GM23248 (cell line): ENCODE measurements at regions not wholly inside any gene's neighbourhood (a gene's known extent, or its start where the extent isn't known, plus 50 kb on each side); places are given as distances from the start of the nearest gene placed in this dataset.

Experiments used
- DNase-seq: peaks from one replicate; pipeline ENCODE4 v3.0.0-alpha.2; 2015
- H2AFZ ChIP-seq: fragments of 200-600 bp; sonication (generic); 2 replicates; pipeline ENCODE4 v1.6.1; 2016; ENCODE audit warnings: antibody characterized with exemption
- H3F3A ChIP-seq: fragments of 200-600 bp; sonication (generic); 2 replicates; pipeline ENCODE4 v1.6.1; 2016; ENCODE audit warnings: mild to moderate bottlenecking, antibody characterized with exemption, mixed run types; ENCODE audit not compliant: insufficient read depth
- H3K27ac ChIP-seq: fragments of 200-600 bp; sonication (generic); 2 replicates; pipeline ENCODE4 v1.5.1; 2016; ENCODE audit warnings: mild to moderate bottlenecking
- H3K27me3 ChIP-seq: fragments of 200-600 bp; sonication (generic); replicated peaks from 2 replicates; pipeline ENCODE4 v1.6.1; 2016; ENCODE audit warnings: mild to moderate bottlenecking; ENCODE audit not compliant: insufficient read depth
- H3K36me3 ChIP-seq: fragments of 200-600 bp; sonication (generic); 2 replicates; pipeline ENCODE4 v1.6.1; 2016; ENCODE audit warnings: low read depth, mild to moderate bottlenecking
- H3K4me1 ChIP-seq: fragments of 200-600 bp; sonication (generic); 2 replicates; pipeline ENCODE4 v1.6.1; 2016; ENCODE audit warnings: mild to moderate bottlenecking; ENCODE audit not compliant: insufficient read depth
- H3K4me2 ChIP-seq: fragments of 200-600 bp; sonication (generic); one replicate; pipeline ENCODE4 v1.6.1; 2016; ENCODE audit warnings: mild to moderate bottlenecking; ENCODE audit not compliant: unreplicated experiment
- H3K4me3 ChIP-seq: fragments of 200-600 bp; sonication (generic); 2 replicates; pipeline ENCODE4 v1.5.1; 2016; ENCODE audit warnings: mild to moderate bottlenecking
- H3K79me2 ChIP-seq: fragments of 200-600 bp; sonication (generic); 2 replicates; pipeline ENCODE4 v1.6.1; 2016; ENCODE audit warnings: mild to moderate bottlenecking; ENCODE audit not compliant: insufficient read depth
- H3K9ac ChIP-seq: fragments of 200-600 bp; sonication (generic); 2 replicates; pipeline ENCODE4 v1.6.1; 2016; ENCODE audit warnings: mild to moderate bottlenecking
- H3K9me2 ChIP-seq: fragments of 200-600 bp; sonication (generic); 2 replicates; pipeline ENCODE4 v1.6.1; 2016; ENCODE audit warnings: mixed run types, mild to moderate bottlenecking, moderate library complexity; ENCODE audit not compliant: insufficient read depth
- H3K9me3 ChIP-seq: fragments of 200-600 bp; sonication (generic); one replicate; pipeline ENCODE4 v1.6.1; 2017; ENCODE audit warnings: low read depth
- H4K20me1 ChIP-seq: fragments of 200-600 bp; sonication (generic); 2 replicates; pipeline ENCODE4 v1.6.0; 2016; ENCODE audit not compliant: insufficient read depth
- EZH2 ChIP-seq: fragments of 200-600 bp; sonication (generic); IDR thresholded peaks from 2 replicates; pipeline ENCODE4 v1.6.1; 2018; ENCODE audit warnings: antibody characterized with exemption, mild to moderate bottlenecking; ENCODE audit not compliant: insufficient read depth, poor library complexity, severe bottlenecking
- EZH2phosphoT487 ChIP-seq: fragments of 200-600 bp; sonication (generic); IDR thresholded peaks from 2 replicates; pipeline ENCODE4 v1.6.1; 2018; ENCODE audit warnings: antibody characterized with exemption, moderate library complexity, mild to moderate bottlenecking, low read depth; ENCODE audit not compliant: insufficient read depth
- WGBS, 2 experiments: methylation state at CpG; one replicate each; pipeline ENCODE4 v1.1.6; 2015 to 2017; ENCODE audit warnings: low lambda C conversion rate in 2 of 2, low coverage in 1 of 2; ENCODE audit errors: missing lambda C conversion rate in 2 of 2; 5-methylcytosine and 5-hydroxymethylcytosine counted together
- in situ Hi-C: fragments of 300-500 bp; cut with MboI; formaldehyde crosslinking; loops from 2 replicates; pipeline ENCODE4 v1.15.0; 2020

- no peaks in the 10 kb centered on the region for H3K9me2 ChIP-seq
- H3F3A ChIP-seq: no peaks in the 10 kb centered on the region
- H3K27ac ChIP-seq: no peak overlapping the region
- H4K20me1 ChIP-seq: no peaks in the 10 kb centered on the region
- 13 to 17% methylated on average over 1 of the region's 1 CpG for WGBS, 2 experiments
- H3K9me3 ChIP-seq: no peaks in the 10 kb centered on the region
- H3K4me3 ChIP-seq: no peak overlapping the region
- H3K79me2 ChIP-seq: no peaks in the 10 kb centered on the region
- H3K9ac ChIP-seq: no peak overlapping the region
- no peaks in the 10 kb centered on the region for H3K36me3 ChIP-seq
- H3K4me2 ChIP-seq: no peak overlapping the region
- no peaks in the 10 kb centered on the region for H3K4me1 ChIP-seq
- no peak overlapping the region for H2AFZ ChIP-seq
- in situ Hi-C loops: loop anchor here (25.0 kb wide), 1 partner anchor 101 kb away; no protein-coding TSS in a partner anchor
- no peak for TF ChIP-seq EZH2phosphoT487
- no peak for TF ChIP-seq EZH2
- DNase-seq: no peak
- no peaks in the 10 kb centered on the region for H3K27me3 ChIP-seq
These were observed 208.1 kb downstream of the CAVIN4 start for GRCh38 chr9:100785946-100786345.

- H3K79me2 ChIP-seq: no peaks in the 10 kb centered on the region
- H3K9ac ChIP-seq: no peak overlapping the region
- no peaks in the 10 kb centered on the region for H3K36me3 ChIP-seq
- H3K4me1 ChIP-seq: no peaks in the 10 kb centered on the region
- no peak overlapping the region for H3K4me2 ChIP-seq
- no peaks in the 10 kb centered on the region for H3K9me2 ChIP-seq
- H3K27me3 ChIP-seq: no peaks in the 10 kb centered on the region
- H3F3A ChIP-seq: no peaks in the 10 kb centered on the region
- no peak for DNase-seq
- no peak for TF ChIP-seq EZH2phosphoT487
- no peak for TF ChIP-seq EZH2
- H3K4me3 ChIP-seq: no peak overlapping the region
- H3K9me3 ChIP-seq: no peaks in the 10 kb centered on the region
- no peaks in the 10 kb centered on the region for H4K20me1 ChIP-seq
- H3K27ac ChIP-seq: no peak overlapping the region
- H2AFZ ChIP-seq: no peak overlapping the region
- in situ Hi-C loops: loop anchor here (25.0 kb wide), 1 partner anchor 92 kb away; no protein-coding TSS in a partner anchor
- WGBS, 2 experiments: 27 to 38% methylated on average over 5 of the region's 5 CpGs
These were observed 216.9 kb downstream of the CAVIN4 start for GRCh38 chr9:100794738-100795269.

DNA sequence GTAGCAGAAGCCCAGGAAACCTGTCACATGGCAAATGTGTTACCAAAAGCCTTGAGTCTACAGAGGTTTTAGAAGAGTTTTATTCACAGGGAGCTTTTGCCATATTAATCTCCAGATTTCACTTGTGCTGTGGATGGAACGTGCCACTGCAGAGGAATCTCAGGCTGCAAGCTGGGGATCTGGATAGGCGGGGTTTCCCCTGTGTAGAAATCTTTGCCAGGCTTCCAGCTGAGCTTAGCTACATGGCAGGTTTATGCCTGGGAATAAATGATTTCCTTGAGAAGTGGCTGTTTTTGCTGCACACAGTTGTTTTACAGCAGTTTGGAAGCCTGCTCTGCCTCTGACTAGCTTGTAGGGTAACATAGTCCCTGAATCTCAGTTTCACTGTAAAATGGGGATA, 224.6 kb upstream of the PLPPR1 start:
- TF ChIP-seq EZH2phosphoT487 (no peak), EZH2 (no peak)
- DNase-seq: no peak
- in situ Hi-C loops: no loop called here

GRCh38 chr9:100811643-100812042, 216.9 kb upstream of the PLPPR1 start:
- Histone ChIP-seq H4K20me1 (no peaks in the 10 kb centered on the region), H3K79me2 (no peaks in the 10 kb centered on the region), H3F3A (no peaks in the 10 kb centered on the region), H3K9me3 (no peaks in the 10 kb centered on the region), H3K27ac (no peak overlapping the region), H3K36me3 (no peaks in the 10 kb centered on the region), H3K27me3 (no peaks in the 10 kb centered on the region), H3K4me1 (no peaks in the 10 kb centered on the region), H3K9ac (no peak overlapping the region), H2AFZ (no peak overlapping the region), H3K4me3 (no peak overlapping the region), H3K4me2 (no peak overlapping the region), H3K9me2 (no peaks in the 10 kb centered on the region)
- no peak for DNase-seq
- 34 to 36% methylated on average over 3 of the region's 3 CpGs for WGBS, 2 experiments
- TF ChIP-seq EZH2 (no peak), EZH2phosphoT487 (no peak)
- in situ Hi-C loops: no loop called here

More for the DNA sequence above, 224.6 kb upstream of the PLPPR1 start:
- Histone ChIP-seq H3K9me3 (no peaks in the 10 kb centered on the region), H3K4me2 (no peak overlapping the region), H4K20me1 (no peaks in the 10 kb centered on the region), H3K4me1 (no peaks in the 10 kb centered on the region), H2AFZ (no peak overlapping the region), H3K9me2 (no peaks in the 10 kb centered on the region), H3K27ac (no peak overlapping the region), H3K4me3 (no peak overlapping the region), H3K79me2 (no peaks in the 10 kb centered on the region), H3K9ac (no peak overlapping the region), H3K27me3 (no peaks in the 10 kb centered on the region), H3F3A (no peaks in the 10 kb centered on the region), H3K36me3 (no peaks in the 10 kb centered on the region)
- 0 to 6% methylated on average over 2 of the region's 2 CpGs for WGBS, 2 experiments

DNA sequence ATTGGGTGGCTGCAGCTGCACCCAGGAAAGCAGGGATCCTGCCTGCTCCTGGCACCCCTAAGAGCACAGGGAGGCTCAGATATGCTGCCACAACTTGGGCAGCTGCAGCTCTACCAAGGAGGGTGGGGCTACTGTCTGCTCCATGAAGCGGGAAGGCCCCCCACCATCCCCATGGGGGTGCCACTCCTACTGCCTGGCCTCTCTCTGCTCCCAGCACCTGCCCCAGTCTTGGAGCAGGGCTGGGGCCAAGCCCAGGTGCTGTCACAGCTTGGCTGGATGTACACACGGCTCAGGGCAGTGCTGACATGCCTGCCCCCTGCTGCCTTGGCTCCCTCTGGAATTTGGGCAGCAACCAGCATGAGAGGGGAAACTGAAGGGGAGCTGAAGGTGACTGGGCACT, 214.7 kb upstream of the PLPPR1 start:
- in situ Hi-C loops: no loop called here
- Histone ChIP-seq H2AFZ (no peak overlapping the region), H3K4me1 (no peaks in the 10 kb centered on the region), H3K27ac (no peak overlapping the region), H3F3A (no peaks in the 10 kb centered on the region), H3K79me2 (no peaks in the 10 kb centered on the region), H3K4me2 (no peak overlapping the region), H3K9ac (no peak overlapping the region), H3K9me3 (no peaks in the 10 kb centered on the region), H3K9me2 (no peaks in the 10 kb centered on the region), H3K4me3 (no peak overlapping the region), H4K20me1 (no peaks in the 10 kb centered on the region), H3K27me3 (no peaks in the 10 kb centered on the region), H3K36me3 (no peaks in the 10 kb centered on the region)
- WGBS, 2 experiments: 0 to 12% methylated on average over 1 to 2 of the region's 2 CpGs
- no peak for DNase-seq
- TF ChIP-seq EZH2 (no peak), EZH2phosphoT487 (no peak)
